AML-193 (cell line): ENCODE measurements at regions not wholly inside any gene's neighbourhood (a gene's known extent, or its start where the extent isn't known, plus 50 kb on each side); places are given as distances from the start of the nearest gene placed in this dataset.
"Not testable (repeated sequence)": the region's sequence is repeated elsewhere in the genome, so short reads cannot be mapped to it uniquely, and the experiment has no call there.

ENCODE experiments used
- DNase-seq, 2 experiments: peaks; one replicate each; lab custom pipeline; 2025; lab: John Stamatoyannopoulos, UW

- no peak for DNase-seq
Measured at GRCh38 chr22:22716136-22716665, 71.8 kb downstream of the GGTLC2 start.

GRCh38 chr22:22717664-22718063, 73.2 kb downstream of the GGTLC2 start:
- no peak for DNase-seq

GRCh38 chr22:22720201-22720723, 75.8 kb downstream of the GGTLC2 start:
- DNase-seq, result peak; percentile 51 to 54

GRCh38 chr22:22720724-22721261, 76.4 kb downstream of the GGTLC2 start:
- no peak for DNase-seq

GRCh38 chr22:22721681-22722354, 77.4 kb downstream of the GGTLC2 start:
- DNase-seq, result no peak

- DNase-seq, result no peak
Measured at GRCh38 chr22:22728382-22728781, 84.0 kb downstream of the GGTLC2 start.

GRCh38 chr22:22730655-22731373, 86.4 kb downstream of the GGTLC2 start:
- no peak for DNase-seq

- no peak for DNase-seq
Measured at GRCh38 chr22:22731374-22731676, 86.9 kb downstream of the GGTLC2 start.

- DNase-seq, result not testable (repeated sequence)
Measured at GRCh38 chr22:22733006-22733405, 88.6 kb downstream of the GGTLC2 start.

- no peak for DNase-seq
Measured at GRCh38 chr22:22733881-22734373, 89.5 kb downstream of the GGTLC2 start.

- DNase-seq, result not testable (repeated sequence)
Measured at GRCh38 chr22:22734395-22735272, 90.2 kb downstream of the GGTLC2 start.

- not testable (repeated sequence) for DNase-seq
Measured at GRCh38 chr22:22735276-22735675, 90.9 kb downstream of the GGTLC2 start.

GRCh38 chr22:22735695-22736611, 91.5 kb downstream of the GGTLC2 start:
- no peak for DNase-seq

- no peak for DNase-seq
Measured at GRCh38 chr22:22737590-22737989, 93.2 kb downstream of the GGTLC2 start.

- DNase-seq, result no peak
Measured at GRCh38 chr22:22738959-22739585, 94.7 kb downstream of the GGTLC2 start.

- DNase-seq, result no peak
Measured at GRCh38 chr22:22740560-22741276, 96.3 kb downstream of the GGTLC2 start.

GRCh38 chr22:22741843-22742242, 97.4 kb downstream of the GGTLC2 start:
- DNase-seq, result no peak

- no peak for DNase-seq
Measured at GRCh38 chr22:22742641-22743040, 98.2 kb downstream of the GGTLC2 start.

GRCh38 chr22:22743128-22743760, 98.8 kb downstream of the GGTLC2 start:
- no peak for DNase-seq
